Upper lobe of right lung (tissue), 1 donor: ENCODE measurements at regions not wholly inside any gene's neighbourhood (a gene's known extent, or its start where the extent isn't known, plus 50 kb on each side); places are given as distances from the start of the nearest gene placed in this dataset.

Experiments
- ATAC-seq: fragments of 200-7000 bp; cut with Tn5 transposase; one replicate; pipeline ENCODE4 v1.9.1; 2020; ENCODE audit warnings: mild to moderate bottlenecking, moderate library complexity
- DNase-seq: peaks from one replicate; pipeline ENCODE4 v3.0.0-alpha.2; 2020
- H3K27ac ChIP-seq: fragments of 200-600 bp; one replicate; pipeline ENCODE4 v1.8.0; 2022
- H3K27me3 ChIP-seq: fragments of 200-600 bp; one replicate; pipeline ENCODE4 v1.8.0; 2022; ENCODE audit warnings: mild to moderate bottlenecking
- H3K36me3 ChIP-seq: fragments of 200-600 bp; one replicate; pipeline ENCODE4 v1.8.0; 2022
- H3K4me1 ChIP-seq: fragments of 200-600 bp; one replicate; pipeline ENCODE4 v1.8.0; 2022
- H3K4me3 ChIP-seq: fragments of 200-600 bp; one replicate; pipeline ENCODE4 v1.8.0; 2022; ENCODE audit warnings: mild to moderate bottlenecking
- H3K9me3 ChIP-seq: fragments of 200-600 bp; one replicate; pipeline ENCODE4 v1.8.0; 2022
- CTCF ChIP-seq: fragments of 200-600 bp; IDR thresholded peaks from one replicate; pipeline ENCODE4 v1.8.0; 2022; ENCODE audit warnings: antibody characterized with exemption
- intact Hi-C: fragments of 100-400 bp; cut with DNase I; formaldehyde crosslinking; loops from one replicate; pipeline ENCODE4 v1.11.0; 2022
- donor health status: DM: no; HTN: yes; CAD: no; lungs with severe emphysema.

DNA sequence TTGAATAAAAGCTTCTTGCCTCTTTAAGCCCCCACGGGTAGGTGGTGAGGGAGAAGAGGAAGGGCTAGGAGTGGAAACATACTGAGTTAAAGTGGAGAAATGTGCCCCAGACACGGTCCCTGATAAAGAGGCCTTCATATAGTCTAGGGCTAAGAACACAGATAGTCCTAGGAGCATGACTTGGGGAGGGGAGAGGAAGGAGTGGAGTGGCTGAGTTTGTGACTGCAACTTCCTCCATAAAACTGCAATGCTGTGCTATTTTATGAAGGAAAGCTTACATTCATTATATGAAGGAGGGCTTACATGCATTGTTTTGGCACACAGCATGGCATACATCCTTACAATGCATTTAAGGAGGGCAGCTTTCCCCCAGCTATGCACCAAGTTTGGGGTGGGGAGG, 1129.4 kb upstream of the LRRTM3 start:
- Histone ChIP-seq H3K27me3 (no peaks in the 10 kb centered on the region), H3K9me3 (no peaks in the 10 kb centered on the region), H3K4me1 (no peaks in the 10 kb centered on the region), H3K27ac (no peak overlapping the region), H3K4me3 (no peak overlapping the region), H3K36me3 (no peaks in the 10 kb centered on the region)
- TF ChIP-seq CTCF = no peak
- intact Hi-C loops = no loop called here
- DNase-seq (no peak), ATAC-seq (no peak)

GRCh38 chr10:65798133-65798532, 1127.7 kb upstream of the LRRTM3 start:
- no peak for ATAC-seq

DNA sequence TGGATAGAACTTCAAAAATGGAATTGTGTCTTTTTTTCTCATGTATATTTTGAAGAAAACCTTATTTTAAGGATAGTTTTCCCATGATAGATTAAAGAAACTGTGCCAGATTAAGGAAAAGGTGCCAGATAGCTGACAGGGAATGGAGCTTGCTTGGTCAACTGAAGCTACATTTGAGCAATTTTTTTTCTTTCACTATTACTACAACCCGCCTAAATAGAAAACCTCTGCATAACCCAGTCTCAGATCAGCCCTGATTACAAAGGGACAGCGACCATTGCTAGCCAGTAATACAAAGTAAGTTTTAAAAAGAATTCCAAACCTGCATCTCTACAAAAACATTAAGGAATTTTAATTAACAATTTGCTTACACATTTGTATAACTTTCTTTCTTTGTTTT, 1123.4 kb upstream of the LRRTM3 start:
- Histone ChIP-seq H3K4me1 (no peaks in the 10 kb centered on the region), H3K36me3 (no peaks in the 10 kb centered on the region), H3K27me3 (no peaks in the 10 kb centered on the region), H3K27ac (no peak overlapping the region), H3K4me3 (no peak overlapping the region), H3K9me3 (no peaks in the 10 kb centered on the region)
- intact Hi-C loops = no loop called here
- no peak for DNase-seq
- ATAC-seq = no peak
- no peak for TF ChIP-seq CTCF

More at GRCh38 chr10:65798133-65798532, 1127.7 kb upstream of the LRRTM3 start:
- no peak overlapping the region for H3K27ac ChIP-seq
- no peak for TF ChIP-seq CTCF
- H3K36me3 ChIP-seq = no peaks in the 10 kb centered on the region
- no peak for DNase-seq
- H3K27me3 ChIP-seq = no peaks in the 10 kb centered on the region
- intact Hi-C loops = no loop called here
- H3K9me3 ChIP-seq = no peaks in the 10 kb centered on the region
- no peaks in the 10 kb centered on the region for H3K4me1 ChIP-seq
- no peak overlapping the region for H3K4me3 ChIP-seq

GRCh38 chr10:65805511-65805910, 1120.3 kb upstream of the LRRTM3 start:
- no peaks in the 10 kb centered on the region for H3K27me3 ChIP-seq
- no peak overlapping the region for H3K4me3 ChIP-seq
- no peaks in the 10 kb centered on the region for H3K9me3 ChIP-seq
- ATAC-seq = no peak
- intact Hi-C loops = no loop called here
- TF ChIP-seq CTCF = no peak
- no peaks in the 10 kb centered on the region for H3K4me1 ChIP-seq
- H3K36me3 ChIP-seq = no peaks in the 10 kb centered on the region
- DNase-seq = no peak
- H3K27ac ChIP-seq = no peak overlapping the region

- Histone ChIP-seq H3K9me3 (no peaks in the 10 kb centered on the region), H3K27ac (no peak overlapping the region), H3K4me1 (no peaks in the 10 kb centered on the region), H3K27me3 (no peaks in the 10 kb centered on the region), H3K4me3 (no peak overlapping the region), H3K36me3 (no peaks in the 10 kb centered on the region)
- DNase-seq (no peak), ATAC-seq (no peak)
- TF ChIP-seq CTCF = no peak
- intact Hi-C loops = no loop called here
These were observed 1119.8 kb upstream of the LRRTM3 start for GRCh38 chr10:65805993-65806392.

- no peak overlapping the region for H3K4me3 ChIP-seq
- no peaks in the 10 kb centered on the region for H3K36me3 ChIP-seq
- no peak for TF ChIP-seq CTCF
- H3K9me3 ChIP-seq = no peaks in the 10 kb centered on the region
- H3K27me3 ChIP-seq = no peaks in the 10 kb centered on the region
- no peaks in the 10 kb centered on the region for H3K4me1 ChIP-seq
- no peak overlapping the region for H3K27ac ChIP-seq
- intact Hi-C loops = no loop called here
- ATAC-seq (no peak), DNase-seq (no peak)
These were observed 1117.0 kb upstream of the LRRTM3 start for GRCh38 chr10:65808687-65809333.
